ENCODE measurements at regions not wholly inside any gene's neighbourhood (a gene's known extent, or its start where the extent isn't known, plus 50 kb on each side); places are given as distances from the start of the nearest gene placed in this dataset.

DNA sequence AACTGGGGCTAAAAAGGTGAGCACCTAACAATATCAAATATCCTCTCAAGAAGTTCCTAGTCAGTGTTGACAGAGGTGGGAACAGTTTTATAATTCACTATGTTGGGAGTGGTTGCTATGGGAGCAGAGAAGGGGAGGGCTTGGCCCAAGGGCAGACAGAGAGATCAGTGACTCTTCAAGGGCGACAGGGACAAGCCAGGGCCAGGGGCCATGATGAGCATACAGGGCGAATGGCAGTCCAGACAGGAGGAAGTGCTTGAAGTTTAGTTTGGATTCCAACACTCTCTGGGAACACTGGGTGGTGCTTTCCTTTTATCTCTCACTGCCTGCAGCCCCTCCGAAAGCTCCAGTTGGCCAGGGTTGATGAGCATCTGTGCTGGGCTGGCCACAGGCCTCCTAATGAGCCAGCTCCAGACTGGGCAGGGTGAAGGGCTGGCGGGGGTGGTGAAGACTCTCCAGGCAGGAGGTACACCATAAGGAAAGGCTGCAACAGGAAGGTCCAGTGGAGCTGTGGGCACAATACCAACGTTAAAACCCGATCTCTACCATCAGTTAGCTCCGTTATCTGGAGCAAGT is 111.3 kb downstream of the TMEM174 start:
- DNase-seq, result peak; percentile 12

- peak; percentile 50 for DNase-seq
Observed at GRCh38 chr5:73282923-73283322, 109.9 kb downstream of the TMEM174 start.

DNA sequence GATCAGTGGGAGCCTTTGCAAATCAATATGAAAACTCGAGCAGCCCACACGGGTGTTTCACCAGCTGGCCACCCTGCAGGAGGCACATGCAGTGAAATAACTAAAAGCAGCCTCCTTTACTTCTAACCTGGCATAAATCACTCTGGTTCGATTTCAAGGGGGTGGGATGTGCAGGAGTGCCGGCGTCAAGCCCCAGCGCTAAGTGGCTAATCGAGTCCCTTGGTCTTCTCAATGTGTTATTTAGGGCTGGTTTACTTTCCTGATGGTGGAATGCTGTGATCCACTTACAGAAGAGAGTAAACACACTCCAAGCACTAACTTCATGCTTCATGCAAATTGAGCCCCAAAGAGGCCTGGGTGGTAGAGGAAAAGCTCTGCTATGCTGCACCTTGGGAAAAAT is 109.4 kb downstream of the TMEM174 start:
- peak; percentile 93 for DNase-seq

GRCh38 chr5:73280821-73281746 is 108.1 kb downstream of the TMEM174 start:
- peak; percentile 79 for DNase-seq

- DNase-seq, result no peak
Observed at GRCh38 chr5:73280386-73280785, 107.4 kb downstream of the TMEM174 start.

DNA sequence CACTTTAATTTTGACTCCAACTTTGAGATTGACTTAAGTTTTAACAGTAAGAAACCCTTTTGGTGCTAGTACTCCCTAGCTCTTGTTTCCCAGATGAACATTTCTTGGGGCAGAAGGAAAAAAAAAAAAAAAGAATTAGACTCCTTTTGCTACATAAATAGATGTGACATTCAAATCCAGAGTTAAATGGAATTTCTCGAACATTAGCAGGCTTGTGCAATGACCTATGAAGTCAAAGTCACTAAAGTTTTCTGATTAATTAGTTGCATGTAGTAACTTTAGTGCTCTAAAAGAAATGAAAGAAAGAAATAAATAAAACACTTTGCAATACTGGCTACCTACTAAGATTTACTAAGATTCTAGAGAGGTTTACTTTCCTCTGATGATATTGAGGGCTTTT is 106.8 kb downstream of the TMEM174 start:
- DNase-seq, result no peak

DNA sequence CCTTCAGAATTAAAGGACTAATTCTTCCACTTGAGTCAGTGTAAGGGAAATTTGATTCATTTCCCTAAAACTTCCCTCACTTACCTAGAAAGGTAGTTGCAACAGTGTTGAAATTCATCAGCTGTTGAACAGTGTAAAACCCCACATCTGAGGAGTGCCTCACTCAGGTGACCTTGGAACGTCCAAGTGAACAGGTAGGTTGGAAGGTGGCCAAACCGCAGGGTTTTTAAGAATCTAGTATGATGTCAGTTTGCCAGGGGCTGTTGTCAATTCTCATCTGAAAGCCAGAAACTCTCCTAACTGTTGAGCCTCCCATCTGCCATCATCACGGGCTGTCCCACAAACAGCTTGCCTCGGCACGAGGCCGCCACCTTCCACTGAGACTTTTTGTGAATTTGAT is 105.7 kb downstream of the TMEM174 start:
- peak; percentile 90 for DNase-seq

DNA sequence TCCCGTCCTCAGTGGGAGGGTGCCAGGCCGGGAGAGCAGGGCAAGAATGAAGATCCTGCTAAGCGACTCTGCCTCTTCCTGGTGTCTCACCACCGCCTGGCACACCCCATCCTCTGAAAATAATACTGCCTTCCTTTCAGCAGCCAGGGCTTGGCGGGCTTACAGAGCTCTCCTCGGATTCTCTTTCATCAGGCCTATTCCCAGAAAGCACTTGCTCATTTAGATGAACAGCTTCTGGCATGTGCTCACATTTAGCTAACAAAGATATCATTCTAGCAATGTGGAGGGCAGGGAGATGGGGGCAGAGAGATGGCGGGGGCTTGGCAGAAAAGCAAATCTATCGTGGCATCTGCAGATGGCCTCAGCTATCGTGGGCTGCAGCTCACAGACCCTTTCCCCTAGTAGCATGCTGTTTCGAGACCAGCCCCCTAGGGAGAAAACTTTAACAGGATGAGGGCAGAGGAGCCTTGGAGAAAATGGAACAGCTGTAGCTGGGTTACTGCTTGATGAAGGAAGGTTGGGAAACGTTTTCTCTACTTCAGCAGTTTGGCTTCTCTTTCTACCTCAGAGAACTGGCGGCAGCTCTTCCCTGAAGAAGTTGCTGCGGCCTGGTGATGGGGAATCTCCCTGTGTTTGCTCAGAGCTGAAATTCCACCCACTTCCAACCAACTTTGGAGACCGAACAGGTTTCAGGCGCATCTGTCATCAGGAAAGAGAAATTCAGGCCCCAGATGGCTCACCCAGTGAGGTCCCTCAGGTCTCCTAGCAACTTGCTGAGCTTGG is 102.1 kb downstream of the TMEM174 start:
- DNase-seq, result no peak

DNA sequence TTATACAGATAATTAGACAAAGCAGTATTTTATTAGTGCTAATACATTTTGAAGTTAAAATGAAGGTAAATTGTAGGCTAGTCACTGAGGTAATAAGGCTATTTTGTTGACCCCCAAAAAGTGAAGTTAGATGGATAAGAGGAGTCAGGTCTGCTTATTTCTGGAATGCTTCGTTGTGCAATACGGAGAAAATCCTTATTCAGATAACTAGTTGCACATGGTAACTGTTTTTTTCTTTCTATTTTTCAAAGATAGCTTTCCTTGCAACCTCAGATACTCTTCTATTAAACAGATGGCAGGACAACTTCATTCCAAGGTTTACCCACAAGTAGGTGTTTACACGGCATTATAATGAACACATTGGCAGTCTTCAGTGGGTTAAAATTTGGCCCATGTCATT is 101.1 kb downstream of the TMEM174 start:
- no peak for DNase-seq

GRCh38 chr5:73273379-73274050 is 100.5 kb downstream of the TMEM174 start:
- no peak for DNase-seq

DNA sequence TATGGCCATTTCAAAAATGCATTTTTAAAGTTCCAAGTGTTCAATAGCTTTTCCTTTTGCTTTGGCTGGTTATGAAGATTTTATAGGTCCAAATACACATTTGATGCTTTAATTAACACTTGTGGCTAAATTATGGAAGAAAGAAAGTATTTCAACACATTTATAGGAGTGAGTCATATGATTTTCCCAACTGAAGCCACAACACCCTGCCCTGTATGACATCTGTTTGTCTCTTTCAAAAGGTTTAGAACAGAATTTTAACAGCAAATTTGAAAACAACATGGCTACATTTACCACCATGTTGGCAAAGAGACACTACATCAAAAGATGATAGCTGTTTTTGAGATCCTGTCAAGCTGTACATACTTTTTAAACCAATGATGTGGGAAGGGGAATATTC is 99.4 kb downstream of the TMEM174 start:
- no peak for DNase-seq

DNA sequence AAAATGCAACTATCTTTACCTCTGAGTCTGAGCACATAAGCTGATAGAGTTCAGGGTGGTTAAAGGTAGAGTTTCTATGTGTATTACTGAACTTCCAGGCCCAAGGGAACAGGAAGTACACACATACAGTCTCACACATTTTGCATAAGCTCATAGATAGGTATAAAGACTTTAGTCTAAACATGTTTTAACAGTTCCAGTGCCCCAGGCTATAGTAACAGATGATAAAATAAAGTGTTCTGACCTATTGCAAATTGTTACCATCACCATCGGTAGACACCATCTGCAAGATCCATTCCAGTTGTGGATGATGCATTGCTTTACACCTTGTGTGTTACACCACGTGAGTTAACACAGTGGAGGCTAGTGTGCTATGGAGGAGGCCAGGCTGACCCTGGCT is 95.8 kb downstream of the TMEM174 start:
- DNase-seq, result no peak

DNA sequence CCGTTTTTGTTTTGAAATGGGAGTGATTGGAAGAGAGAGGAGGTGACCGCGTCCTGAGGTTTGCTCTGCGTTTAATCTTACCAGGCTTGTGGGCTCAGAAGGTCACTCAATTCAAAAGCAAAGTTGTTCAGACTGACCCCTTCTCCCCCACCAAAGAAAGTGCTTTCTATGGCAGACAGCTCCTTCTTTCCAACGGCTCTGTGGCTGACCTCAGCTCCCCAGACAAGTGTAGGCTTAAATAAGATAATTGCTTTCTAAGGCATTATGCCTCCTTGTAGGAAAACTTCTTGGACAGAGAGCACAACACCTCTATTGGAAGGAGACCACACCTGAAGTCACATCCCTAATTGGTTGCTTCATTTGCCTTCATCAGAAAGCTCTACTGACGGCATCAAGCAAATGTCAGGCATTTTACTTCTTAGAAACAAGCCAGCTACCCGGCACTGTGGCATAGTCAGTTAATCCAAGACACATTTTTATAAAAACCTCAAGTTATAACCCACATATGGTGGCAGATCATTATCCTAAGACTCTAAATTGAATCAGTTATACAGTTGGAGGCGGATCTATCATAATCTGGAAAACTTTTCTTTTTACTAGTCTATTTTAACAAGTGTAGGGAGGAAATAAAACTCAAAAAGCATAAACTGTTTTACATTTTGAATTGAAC is 94.9 kb downstream of the TMEM174 start:
- DNase-seq, result no peak

- no peak for DNase-seq
Observed at GRCh38 chr5:73266925-73267765, 94.2 kb downstream of the TMEM174 start.

GRCh38 chr5:73266176-73266738 is 93.3 kb downstream of the TMEM174 start:
- no peak for DNase-seq

GRCh38 chr5:73265641-73266040 is 92.6 kb downstream of the TMEM174 start:
- DNase-seq, result no peak

DNA sequence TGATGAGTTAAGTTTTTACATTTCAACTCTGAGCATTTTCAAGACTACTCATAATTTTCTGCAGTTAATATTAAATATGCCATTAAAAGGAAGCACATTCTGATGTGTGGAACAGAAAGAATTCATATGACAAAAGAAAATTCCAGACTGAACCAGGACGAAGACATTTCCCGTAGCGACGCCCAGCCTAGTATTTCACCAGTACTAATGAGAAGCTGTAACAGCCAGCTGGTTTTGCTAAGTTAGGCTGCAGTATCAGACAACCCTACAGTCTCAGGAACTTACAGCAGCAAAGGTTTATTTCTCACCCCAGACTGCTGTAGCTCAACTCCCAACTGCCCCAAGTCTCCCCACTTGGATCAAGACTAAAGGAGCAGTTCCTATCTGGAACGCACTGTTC is 91.6 kb downstream of the TMEM174 start:
- no peak for DNase-seq

- DNase-seq, result no peak
Observed at GRCh38 chr5:73263001-73263710, 90.2 kb downstream of the TMEM174 start.

- DNase-seq, result no peak
Observed at GRCh38 chr5:73256862-73257261, 83.9 kb downstream of the TMEM174 start.

GRCh38 chr5:73256462-73256861 is 83.5 kb downstream of the TMEM174 start:
- DNase-seq, result no peak

DNA sequence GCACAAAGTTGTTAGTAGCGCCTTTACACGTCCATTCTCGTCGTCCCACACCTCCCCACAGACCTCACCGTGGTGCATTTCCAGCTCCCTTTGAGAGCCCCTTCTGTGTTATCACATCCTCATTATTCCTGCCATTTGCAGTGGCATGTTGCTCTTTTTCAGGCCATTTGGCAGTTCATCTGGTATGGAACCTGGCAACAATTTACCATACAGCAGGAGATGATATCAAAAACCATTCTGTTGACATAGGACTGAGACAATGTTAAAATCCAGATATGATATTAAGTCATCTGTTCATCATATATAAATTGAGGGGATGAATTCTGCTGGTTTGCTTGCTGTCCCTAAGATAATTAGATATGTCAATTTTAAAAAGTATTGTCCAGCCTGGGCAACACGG is 83.0 kb downstream of the TMEM174 start:
- no peak for DNase-seq
